Stimulated activated CD8-positive, alpha-beta memory T cell treated with anti-CD3 and anti-CD28 coated beads, Interleukin-4, amount 100 ng/mL, for 1 hour (primary cell): ENCODE measurements at regions not wholly inside any gene's neighbourhood (a gene's known extent, or its start where the extent isn't known, plus 50 kb on each side); places are given as distances from the start of the nearest gene placed in this dataset.
A peak's percentile ranks its signal among the peaks of the same experiment; 100 is the strongest.
"Not testable (repeated sequence)": the region's sequence is repeated elsewhere in the genome, so short reads cannot be mapped to it uniquely, and the experiment has no call there.

Experiments
- DNase-seq, 2 donors: peaks; one replicate each; pipeline ENCODE4 v3.0.0-alpha.2; 2020; ENCODE audit warnings: low read depth in 2 of 2, low spot score in 1 of 2

DNA sequence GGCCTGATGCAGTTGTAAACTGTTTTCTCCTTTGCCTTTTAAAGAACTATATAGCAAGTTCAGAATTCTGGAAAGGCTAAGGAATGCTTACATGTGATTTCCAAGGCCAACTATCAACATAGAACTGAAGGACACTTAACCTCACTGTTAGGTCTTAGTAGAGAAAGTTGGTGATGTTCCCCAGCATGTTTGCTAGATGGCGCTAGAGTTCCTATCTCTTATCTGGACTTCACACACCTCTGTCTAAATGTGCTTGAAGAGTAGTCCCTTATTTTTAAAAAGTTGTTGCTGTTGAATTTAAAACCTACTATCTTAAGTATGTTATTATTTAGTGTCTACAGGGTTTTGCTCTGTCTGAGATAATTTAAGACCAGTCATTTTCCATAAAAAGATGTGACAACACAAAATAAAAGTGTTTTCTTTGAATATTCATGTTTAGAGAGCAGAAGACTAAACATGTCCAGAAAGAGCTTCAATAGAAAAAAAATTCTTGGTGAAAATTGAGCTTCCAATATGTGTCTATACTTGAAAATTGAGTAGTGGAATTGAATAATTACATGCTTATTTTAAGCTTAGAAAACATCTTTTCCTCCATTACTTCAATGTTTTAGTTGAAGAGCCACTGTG lies 237.3 kb downstream of the S1PR1 start:
- DNase-seq, result no peak

DNA sequence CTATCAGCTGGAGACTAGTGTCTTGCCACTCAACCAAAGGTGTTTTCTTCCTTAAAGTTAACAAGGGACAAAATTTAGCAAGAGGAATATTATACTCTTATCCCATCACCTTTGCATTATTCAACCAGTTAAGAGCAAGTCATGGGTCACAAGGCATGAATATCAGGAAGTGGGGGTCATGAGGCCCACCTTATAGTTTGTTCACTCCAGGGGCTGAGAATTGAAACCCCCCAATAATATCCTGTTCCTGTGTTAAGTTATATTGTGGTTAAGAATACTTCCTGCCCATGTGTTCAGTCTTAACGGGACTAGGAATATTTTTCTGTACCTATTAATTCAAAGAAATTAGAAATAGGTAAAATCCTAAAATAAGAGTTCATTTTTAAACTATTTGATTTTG lies 239.7 kb downstream of the S1PR1 start:
- DNase-seq, result no peak

DNA sequence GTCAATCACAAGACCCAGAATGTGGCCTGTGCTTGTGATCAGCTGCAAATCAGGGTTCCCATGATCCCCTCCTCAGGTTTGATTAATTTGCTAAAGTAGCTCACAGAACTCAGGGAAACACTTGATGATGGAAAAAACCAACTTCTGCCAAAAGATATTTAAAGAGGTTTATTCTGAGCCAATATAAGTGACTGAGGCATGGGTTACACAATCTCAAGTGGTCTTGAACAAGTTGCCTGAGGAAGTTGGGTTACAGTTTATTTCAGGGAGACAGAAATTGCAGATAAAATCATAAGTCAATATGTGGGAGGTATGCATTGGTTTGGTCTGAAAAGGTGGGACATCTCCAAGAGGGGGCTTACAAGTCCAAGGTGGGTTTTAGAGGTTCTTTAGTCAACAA lies 243.1 kb downstream of the S1PR1 start:
- no peak for DNase-seq

DNA sequence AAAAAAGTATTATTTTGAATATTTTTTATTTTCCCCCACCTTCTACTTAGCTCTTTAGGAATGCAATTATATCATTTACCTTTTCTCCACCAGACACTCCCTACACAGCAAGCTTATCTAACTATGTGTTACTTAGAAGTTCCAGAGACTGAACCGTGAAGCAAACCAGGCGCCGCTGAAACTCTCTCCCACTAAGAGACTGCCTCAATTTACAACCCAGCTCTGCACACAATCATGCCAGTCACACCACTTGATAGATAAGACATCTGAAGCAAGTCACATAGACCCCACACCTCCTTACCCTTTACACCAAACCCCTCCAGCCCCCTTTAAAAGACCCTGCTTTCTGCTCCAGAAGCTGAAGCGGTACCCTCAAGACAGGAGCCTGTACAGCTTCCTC lies 245.5 kb downstream of the S1PR1 start:
- no peak for DNase-seq

DNA sequence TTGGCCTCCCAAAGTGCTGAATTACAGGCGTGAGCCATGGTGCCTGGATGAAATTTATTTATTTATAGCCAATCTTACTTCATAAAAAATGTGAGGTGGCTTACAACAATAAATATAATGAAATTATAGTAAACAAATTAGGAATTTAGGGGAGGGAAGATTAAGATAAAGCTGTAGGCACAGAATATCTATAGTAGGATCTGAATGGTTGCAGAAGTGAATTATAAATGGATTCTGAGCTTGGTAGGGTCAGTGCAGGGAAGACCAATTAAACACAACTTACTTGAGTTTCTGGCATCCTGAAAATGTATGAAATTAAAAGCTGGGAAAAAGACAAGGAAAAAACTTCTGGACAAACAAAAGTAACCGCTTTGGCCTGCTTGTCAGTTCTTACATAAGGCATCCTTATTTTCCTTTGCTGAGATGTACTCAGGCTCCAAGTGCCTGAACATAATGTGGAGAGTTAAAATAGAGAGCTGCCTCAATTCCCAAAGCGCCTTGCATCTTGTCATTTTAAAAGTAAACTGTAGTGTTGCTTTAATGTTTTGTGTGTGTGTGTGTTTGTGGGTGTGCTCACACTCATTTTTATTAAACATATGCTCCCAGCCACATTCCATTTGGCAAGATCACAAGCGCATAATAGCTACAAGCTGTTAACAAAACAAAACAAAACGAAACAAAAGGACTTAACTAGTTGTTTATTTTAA lies 247.3 kb downstream of the S1PR1 start:
- no peak for DNase-seq

DNA sequence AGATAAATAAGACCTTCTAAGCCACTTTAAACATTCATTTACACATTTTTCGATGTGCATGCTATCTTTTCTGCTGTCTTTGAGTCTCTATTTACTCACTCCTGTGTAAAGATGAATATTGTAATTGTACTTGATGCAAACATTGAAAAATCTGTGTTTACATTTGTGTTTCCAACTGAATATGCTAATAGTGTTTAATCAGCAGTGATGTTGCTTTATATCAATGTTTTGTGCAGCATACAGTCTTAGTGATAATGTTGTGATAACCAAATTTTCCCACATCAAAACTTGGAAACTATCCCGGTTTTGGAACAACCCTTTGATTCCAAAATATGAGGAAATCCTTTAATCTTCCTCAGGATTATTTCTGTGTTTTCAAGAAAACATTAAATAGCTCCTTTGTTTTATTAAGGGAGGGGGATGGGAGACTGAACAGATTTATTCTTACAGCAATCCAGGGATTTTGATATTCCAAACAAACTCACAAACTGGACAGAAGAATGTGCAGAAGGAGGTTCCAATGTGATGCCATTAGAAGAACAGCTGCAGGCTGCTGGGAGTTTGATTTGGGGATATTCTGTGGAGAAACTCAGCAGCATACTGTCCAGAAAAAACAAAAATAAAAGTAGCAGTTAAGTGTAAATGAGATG lies 248.0 kb downstream of the S1PR1 start:
- no peak for DNase-seq

DNA sequence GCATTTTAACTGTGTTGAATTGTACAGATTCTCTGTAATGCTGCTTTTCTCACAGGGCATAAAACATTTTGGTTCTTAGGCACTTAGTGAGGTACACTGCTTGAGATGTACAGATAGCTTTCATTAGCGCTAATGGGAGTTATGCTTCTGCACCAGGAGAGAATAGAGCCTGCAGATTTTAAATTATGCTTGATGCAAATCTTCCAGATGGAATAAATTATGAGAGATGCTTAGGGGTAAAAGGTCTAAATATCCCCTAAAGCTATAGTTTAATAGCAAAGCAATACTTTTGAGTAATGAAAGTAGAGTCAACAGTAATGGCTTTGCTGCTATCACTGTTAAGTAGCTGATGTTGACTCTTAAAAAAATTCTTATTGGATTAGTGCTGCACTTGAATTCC lies 248.9 kb downstream of the S1PR1 start:
- no peak for DNase-seq

DNA sequence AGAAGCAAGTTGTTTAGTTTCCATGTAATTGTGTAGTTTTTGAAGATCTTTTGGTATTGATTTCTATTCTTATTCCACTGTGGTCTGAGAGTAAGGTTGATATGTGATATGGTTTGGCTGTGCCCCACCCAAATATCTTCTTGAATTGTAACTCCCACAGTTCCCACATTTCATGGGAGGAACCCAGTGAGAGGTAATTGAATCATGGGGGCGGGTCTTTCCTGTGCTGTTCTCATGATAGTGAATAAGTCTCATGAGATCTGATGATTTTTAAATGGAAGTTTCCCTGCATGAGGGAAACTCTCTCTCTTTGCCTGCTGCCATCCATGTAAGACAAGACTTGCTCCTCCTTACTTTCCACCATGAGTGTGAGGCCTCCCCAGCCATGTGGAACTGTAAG lies 255.3 kb downstream of the S1PR1 start:
- DNase-seq, result not testable (repeated sequence)

DNA sequence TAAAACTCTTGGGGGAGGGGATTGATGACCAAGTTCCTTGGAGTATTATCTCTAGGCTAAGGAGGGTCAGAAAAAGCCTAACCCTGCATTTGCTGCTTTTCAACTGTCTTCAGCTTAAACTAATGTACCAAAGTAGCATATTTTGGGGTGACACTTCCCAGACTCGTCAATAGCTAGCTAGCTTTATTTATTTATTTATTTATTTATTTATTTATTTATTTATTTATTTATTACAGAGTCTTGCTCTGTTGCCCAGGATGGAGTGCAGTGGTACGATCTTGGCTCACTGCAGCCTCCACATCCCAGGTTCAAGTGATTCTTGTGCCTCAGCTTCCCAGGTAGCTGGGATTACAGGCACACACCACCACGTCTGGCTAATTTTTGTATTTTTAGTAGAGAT lies 257.1 kb downstream of the S1PR1 start:
- not testable (repeated sequence) for DNase-seq

DNA sequence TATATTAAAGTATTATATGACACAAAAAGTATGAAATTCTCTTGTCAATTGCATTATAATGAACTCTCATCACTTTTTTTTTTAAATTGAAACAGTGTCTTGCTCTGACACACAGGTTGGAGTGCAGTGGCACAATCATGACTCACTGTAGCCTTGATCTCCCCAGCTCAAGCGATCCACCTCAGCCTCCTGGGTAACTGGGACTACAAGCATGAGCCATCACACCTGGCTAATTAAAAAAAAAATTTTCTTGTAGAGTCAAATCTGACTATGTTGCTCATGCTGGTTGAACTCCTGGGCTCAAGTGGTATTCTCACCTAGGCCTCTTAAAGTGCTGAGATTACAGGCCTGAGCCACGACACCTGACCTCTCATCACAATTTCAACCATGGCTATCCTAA lies 259.3 kb downstream of the S1PR1 start:
- DNase-seq, result no peak

DNA sequence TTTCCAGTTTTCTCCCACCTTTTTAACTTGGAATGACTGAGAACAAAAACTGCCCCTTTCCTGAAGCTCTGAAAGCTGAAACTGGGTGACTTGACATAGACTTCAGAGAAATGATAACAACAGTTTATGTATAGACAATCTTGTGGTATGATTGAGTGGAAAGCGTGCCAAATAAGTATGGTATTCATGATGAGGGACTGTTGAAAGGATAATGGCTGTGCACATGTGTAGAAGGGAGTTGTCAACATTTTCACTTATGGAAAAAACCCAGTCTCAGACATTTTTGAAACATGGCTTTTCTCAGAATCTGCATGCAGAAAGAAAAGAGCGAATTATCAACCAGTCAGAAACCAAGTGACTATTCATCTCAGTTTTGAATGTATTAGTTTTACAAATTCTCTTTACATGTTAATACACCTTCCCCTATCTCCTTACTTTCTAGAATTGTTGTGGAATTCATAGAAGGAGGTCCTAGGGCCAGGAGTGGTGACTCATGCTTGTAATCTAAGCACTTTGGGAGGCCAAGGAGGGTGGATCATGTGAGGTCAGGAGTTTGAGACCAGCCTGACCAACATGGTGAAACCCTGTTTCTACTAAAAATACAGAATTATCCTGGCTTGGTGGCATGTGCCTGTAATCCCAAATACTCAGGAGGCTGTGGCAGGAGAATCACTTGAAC lies 261.2 kb downstream of the S1PR1 start:
- no peak for DNase-seq

DNA sequence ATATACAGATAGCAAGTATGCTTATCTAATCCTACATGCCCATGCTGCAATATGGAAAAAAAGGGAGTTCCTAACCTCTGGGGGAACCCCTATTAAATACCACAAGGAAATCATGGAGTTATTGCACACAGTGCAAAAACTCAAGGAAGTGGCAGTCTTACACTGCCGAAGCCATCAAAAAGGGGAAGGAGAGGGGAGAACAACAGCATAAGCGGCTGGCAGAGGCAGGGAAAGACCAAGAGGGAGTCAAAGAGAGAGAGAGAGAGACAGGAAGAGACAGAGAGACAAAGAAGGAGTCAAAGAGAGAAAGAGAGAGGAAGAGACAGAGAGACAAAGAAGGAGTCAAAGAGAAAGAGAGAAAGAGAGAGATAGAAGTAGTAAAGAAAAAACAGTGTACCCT lies 267.3 kb downstream of the S1PR1 start:
- DNase-seq, result not testable (repeated sequence)

DNA sequence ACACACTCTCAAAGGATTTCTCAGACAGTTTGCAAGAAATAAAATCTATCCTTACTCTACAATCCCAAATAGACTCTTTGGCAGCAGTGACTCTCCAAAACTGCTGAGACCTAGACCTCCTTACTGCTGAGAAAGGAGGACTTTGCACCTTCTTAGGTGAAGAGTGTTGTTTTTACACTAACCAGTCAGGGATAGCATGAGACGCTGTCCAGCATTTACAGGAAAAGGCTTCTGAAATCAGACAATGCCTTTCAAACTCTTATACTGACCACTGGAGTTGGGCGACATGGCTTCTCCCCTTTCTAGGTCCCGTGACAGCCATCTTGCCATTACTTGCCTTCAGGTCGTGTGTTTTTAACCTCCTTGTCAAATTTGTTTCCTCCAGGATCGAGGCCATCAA lies 268.4 kb downstream of the S1PR1 start:
- DNase-seq, result not testable (repeated sequence)

DNA sequence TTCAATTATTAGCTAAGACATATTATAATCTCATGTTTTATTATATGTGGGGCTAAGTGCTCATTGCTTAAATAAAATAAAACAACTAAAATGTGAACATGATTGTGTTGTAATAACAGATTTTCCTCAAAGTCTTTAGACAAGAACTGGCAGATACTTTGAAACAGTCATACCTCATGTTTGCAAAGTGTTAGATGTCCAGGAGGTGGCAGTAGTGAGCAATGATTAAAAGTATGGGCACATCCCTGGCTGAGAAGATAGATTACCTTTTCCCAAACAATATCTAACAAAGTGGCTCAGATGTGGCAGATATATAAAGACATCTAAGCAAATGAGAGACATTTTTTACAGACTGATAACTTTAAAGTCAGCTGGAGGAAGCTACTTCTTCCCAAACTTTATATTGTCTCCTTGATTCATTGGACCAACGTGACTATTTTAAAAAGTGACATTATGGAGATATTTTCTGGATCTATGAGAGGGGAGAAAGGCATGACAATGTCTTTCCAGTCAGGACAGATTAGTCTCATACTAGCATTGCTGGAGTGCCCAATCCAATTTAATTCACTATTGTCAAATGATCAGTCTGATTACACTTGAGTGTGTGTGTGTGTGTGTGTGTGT lies 269.8 kb downstream of the S1PR1 start:
- peak in 1 of 2 donors; percentile 3 for DNase-seq

DNA sequence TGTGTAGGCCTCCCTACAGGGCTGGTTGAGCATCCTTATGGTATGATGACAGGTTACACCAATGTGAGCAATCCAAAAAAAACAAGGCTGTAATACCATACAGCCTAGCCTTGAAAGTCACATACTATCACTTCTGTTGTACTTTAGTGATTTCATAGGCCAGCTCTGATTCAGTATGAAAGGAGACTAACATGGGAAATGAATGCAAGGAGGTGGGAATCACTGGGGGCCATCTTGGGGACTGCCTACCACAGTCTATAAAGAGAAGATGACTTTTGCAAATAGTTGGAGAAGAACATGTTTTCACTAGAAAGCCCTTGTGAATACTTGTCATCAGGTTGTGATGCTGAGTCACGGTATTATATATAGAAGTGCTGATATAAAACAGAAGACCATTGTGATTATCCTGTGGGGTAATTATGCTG lies 270.7 kb downstream of the S1PR1 start:
- no peak for DNase-seq

DNA sequence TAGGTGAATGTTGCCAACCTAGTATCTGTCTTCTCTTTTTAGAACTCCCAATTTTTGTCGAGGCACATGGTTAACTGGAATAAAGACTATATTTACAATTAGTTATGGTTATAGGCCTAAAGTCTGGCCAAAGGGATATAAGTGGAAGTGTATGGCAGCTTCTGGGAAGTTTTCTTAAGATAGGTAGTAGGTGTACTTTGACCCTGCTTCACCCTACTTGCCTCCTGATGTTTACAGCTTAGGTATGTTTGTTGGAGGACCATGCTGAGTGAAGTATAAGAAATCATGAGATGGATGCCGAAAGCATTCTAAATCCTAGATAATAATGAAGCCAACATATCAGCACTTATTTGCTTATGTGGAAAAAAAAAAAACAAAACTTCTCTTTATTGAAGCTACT lies 272.1 kb downstream of the S1PR1 start:
- DNase-seq, result no peak

DNA sequence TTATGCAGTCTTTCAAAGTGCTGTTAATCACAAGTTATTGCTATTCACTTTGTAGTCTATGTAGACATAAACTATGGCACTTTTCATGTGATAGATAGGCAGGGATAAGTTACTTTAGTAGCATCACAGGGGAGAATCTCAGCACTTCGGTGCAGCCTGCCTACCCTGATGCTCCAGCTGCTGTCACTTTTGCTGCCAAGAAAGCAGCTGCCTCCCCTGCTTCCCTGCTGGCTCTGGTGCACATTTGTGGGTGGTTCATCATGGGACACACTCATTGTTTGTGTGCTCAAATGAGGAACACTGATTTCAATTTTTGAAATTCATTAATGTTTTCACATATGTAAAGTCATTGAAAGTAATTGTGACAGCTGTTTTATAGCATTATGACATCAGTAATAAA lies 272.6 kb downstream of the S1PR1 start:
- no peak for DNase-seq

DNA sequence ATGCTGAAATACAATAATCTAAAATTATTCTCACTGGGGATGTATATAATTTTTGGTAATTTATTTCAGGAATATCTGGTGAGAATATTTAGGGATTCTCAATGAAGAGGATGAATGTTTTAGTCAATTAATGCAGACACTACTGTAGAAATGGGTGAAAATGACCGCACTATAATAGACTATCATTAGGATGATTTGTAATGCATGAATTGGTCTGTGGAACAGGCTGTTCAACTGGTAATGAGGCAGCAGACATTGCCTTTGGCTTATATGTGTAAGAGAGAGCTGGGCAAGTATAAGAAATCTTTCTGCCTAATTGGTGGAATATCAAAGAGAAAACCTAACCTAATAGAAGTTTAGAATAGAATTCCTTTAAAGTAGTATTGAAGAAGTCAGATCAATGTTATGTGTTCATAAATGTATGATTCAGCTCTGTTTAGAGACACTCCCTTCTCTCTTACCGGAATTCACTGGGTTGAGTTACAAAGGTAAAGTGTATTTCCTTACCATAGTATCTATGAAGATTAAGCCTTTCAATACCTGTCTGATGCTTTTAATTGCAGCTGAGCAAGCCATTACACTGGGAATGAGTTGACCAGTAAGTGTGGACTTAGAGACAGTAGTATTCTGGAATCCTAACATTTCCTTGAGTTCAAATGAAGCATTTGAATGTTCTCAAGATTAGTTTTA lies 274.5 kb downstream of the S1PR1 start:
- no peak for DNase-seq

DNA sequence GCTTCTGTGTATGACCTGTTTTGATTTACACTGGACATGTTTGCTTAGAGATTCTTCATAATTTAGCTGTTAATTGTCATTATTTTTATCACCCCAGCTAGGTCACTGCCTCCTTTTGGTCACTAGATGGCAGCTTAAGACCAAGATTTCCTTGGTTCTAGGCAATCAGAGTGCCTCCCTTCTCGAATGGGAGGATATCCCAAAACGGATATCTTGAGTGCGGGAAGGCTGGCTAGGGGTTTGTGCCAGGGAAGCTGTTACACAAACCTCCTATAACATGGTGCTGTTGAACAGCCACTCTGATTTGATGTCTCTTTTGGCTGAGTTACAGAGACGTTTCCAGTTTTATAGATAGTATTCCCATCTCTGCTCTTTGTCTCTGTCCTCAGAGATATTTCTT lies 283.5 kb downstream of the S1PR1 start:
- DNase-seq, result peak in 1 of 2 donors; percentile 2

DNA sequence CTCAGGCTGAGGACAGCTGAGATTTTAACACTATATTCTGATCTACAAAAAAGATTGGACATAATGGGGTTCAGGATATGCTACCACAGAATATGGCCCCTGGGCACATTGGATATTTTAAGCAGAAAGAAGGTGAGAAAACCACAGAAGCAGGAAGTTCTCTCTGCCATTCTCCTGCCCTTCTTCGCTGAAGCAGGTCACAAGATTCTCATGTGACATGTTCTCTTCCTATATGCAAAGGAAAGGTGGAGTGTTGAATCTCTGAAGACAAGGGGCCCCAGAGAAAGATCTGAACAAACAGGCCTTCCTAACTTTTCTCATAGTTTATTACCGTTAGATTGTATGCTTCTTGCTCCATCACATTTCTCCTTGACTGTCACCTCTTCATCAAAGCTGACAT lies 285.7 kb downstream of the S1PR1 start:
- DNase-seq, result no peak

DNA sequence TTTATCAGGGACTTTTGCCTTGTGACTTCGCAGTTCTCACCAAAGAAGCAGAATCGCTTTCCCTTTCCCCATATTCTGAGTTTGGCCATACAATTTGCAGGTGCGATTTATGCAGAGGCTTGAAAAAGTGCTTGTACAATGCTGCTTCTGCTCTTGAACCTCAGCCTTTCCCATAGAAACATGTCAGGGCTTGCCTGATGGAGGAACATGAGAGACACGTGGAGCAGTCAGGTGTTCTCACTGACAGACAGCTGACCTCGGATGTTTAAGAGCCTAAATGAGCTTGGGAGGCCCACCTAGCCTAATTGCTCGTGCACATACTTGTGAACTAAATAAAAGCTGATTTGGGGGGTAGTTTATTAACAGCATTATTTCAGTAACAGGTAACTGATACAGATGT lies 290.0 kb downstream of the S1PR1 start:
- no peak for DNase-seq
